SK-N-SH treated with all-trans-retinoic acid at 6 μM for 48 hours (cell line): ENCODE measurements at regions not wholly inside any gene's neighbourhood (a gene's known extent, or its start where the extent isn't known, plus 50 kb on each side); places are given as distances from the start of the nearest gene placed in this dataset.

Source experiments
- ATAC-seq: fragments of 200-7000 bp; cut with Tn5 transposase; 3 replicates; pipeline ENCODE4 v1.9.1; 2020; ENCODE audit warnings: mild to moderate bottlenecking, moderate library complexity
- BACH2 ChIP-seq: fragments of 250-450 bp; sonication (Bioruptor Pico); IDR thresholded peaks from 2 replicates; pipeline ENCODE4 v1.9.0; 2021; ENCODE audit warnings: mild to moderate bottlenecking, borderline replicate concordance
- CREB5 ChIP-seq: fragments of 250-450 bp; sonication (Bioruptor Pico); IDR thresholded peaks from 2 replicates; pipeline ENCODE4 v1.5.1; 2020; ENCODE audit warnings: low read depth, mild to moderate bottlenecking, moderate library complexity
- CSDC2 ChIP-seq: fragments of 250-450 bp; sonication (Bioruptor Pico); IDR thresholded peaks from 2 replicates; pipeline ENCODE4 v1.5.0; 2020; ENCODE audit warnings: mild to moderate bottlenecking, moderate library complexity
- CSRNP3 ChIP-seq: fragments of 250-450 bp; sonication (Bioruptor Pico); IDR thresholded peaks from 2 replicates; pipeline ENCODE4 v1.5.1; 2021; ENCODE audit warnings: mild to moderate bottlenecking, moderate library complexity
- ESRRG ChIP-seq: fragments of 250-450 bp; sonication (Bioruptor Pico); IDR thresholded peaks from 2 replicates; pipeline ENCODE4 v1.6.1; 2021; ENCODE audit warnings: mild to moderate bottlenecking
- GLIS3 ChIP-seq: fragments of 250-450 bp; sonication (Bioruptor Pico); IDR thresholded peaks from 2 replicates; pipeline ENCODE4 v1.5.0; 2020; ENCODE audit warnings: mild to moderate bottlenecking, moderate library complexity
- ISL1 ChIP-seq: fragments of 250-450 bp; sonication (Bioruptor Pico); IDR thresholded peaks from 2 replicates; pipeline ENCODE4 v2.1.2; 2022; ENCODE audit warnings: mild to moderate bottlenecking, moderate library complexity
- OSR1 ChIP-seq: fragments of 250-450 bp; sonication (Bioruptor Pico); IDR thresholded peaks from 2 replicates; pipeline ENCODE4 v1.8.0; 2022; ENCODE audit warnings: moderate library complexity, mild to moderate bottlenecking, inconsistent platforms
- PATZ1 ChIP-seq: fragments of 250-450 bp; sonication (Bioruptor Pico); IDR thresholded peaks from 2 replicates; pipeline ENCODE4 v1.8.0; 2020; ENCODE audit warnings: mild to moderate bottlenecking, moderate library complexity, borderline replicate concordance
- POU6F1 ChIP-seq: fragments of 250-450 bp; sonication (Bioruptor Pico); IDR thresholded peaks from 2 replicates; pipeline ENCODE4 v1.8.0; 2021; ENCODE audit warnings: low read depth, mild to moderate bottlenecking, moderate library complexity, borderline replicate concordance
- PPARA ChIP-seq: fragments of 250-450 bp; sonication (Bioruptor Pico); IDR thresholded peaks from 2 replicates; pipeline ENCODE4 v1.5.0; 2020; ENCODE audit warnings: mild to moderate bottlenecking, borderline replicate concordance
- RARB ChIP-seq: fragments of 250-450 bp; sonication (Bioruptor Pico); IDR thresholded peaks from 2 replicates; pipeline ENCODE4 v1.8.0; 2021; ENCODE audit warnings: mild to moderate bottlenecking, moderate library complexity
- SNAI2 ChIP-seq: fragments of 250-450 bp; sonication (Bioruptor Pico); IDR thresholded peaks from 2 replicates; pipeline ENCODE4 v1.5.0; 2020; ENCODE audit warnings: mild to moderate bottlenecking, moderate library complexity
- TCF4 ChIP-seq: fragments of 250-450 bp; sonication (Bioruptor Pico); IDR thresholded peaks from 2 replicates; pipeline ENCODE4 v1.8.0; 2021; ENCODE audit warnings: mild to moderate bottlenecking, moderate library complexity, borderline replicate concordance
- TOX ChIP-seq: fragments of 250-450 bp; sonication (Bioruptor Pico); IDR thresholded peaks from 2 replicates; pipeline ENCODE4 v1.8.0; 2021; ENCODE audit warnings: mild to moderate bottlenecking, moderate library complexity, borderline replicate concordance
- TSHZ2 ChIP-seq: fragments of 250-450 bp; sonication (Bioruptor Pico); IDR thresholded peaks from 2 replicates; pipeline ENCODE4 v1.5.0; 2020; ENCODE audit warnings: mild to moderate bottlenecking, moderate library complexity
- ZC3H10 ChIP-seq: fragments of 250-450 bp; sonication (Bioruptor Pico); IDR thresholded peaks from 2 replicates; pipeline ENCODE4 v1.5.1; 2021; ENCODE audit warnings: mild to moderate bottlenecking, moderate library complexity
- ZFP3 ChIP-seq: fragments of 250-450 bp; sonication (Bioruptor Pico); IDR thresholded peaks from 2 replicates; pipeline ENCODE4 v1.5.0; 2020; ENCODE audit warnings: mild to moderate bottlenecking, moderate library complexity
- ZFP30 ChIP-seq: fragments of 450-650 bp; formaldehyde crosslinking; IDR thresholded peaks from 2 replicates; pipeline ENCODE4 v1.5.0; 2022; ENCODE audit warnings: mild to moderate bottlenecking, moderate library complexity
- ZNF70 ChIP-seq: fragments of 450-650 bp; formaldehyde crosslinking; IDR thresholded peaks from 2 replicates; pipeline ENCODE4 v1.5.0; 2020; ENCODE audit warnings: mild to moderate bottlenecking, moderate library complexity
- ZNF8 ChIP-seq: fragments of 450-650 bp; formaldehyde crosslinking; IDR thresholded peaks from 2 replicates; pipeline ENCODE4 v1.5.0; 2020; ENCODE audit warnings: mild to moderate bottlenecking, moderate library complexity

- no peak for TF ChIP-seq RARB (CRISPR knock-in tag)
Observed at GRCh38 chr1:208648146-208648545, 404.0 kb upstream of the PLXNA2 start (continued).

GRCh38 chr1:208652296-208653160 is 408.3 kb upstream of the PLXNA2 start:
- peak; percentile 98 for ATAC-seq
- TF ChIP-seq ZNF70 (CRISPR knock-in tag) (no peak), CREB5 (CRISPR knock-in tag) (no peak)

GRCh38 chr1:208653426-208653825 is 409.2 kb upstream of the PLXNA2 start:
- TF ChIP-seq ZC3H10 (CRISPR knock-in tag) (no peak), GLIS3 (CRISPR knock-in tag) (no peak), PPARA (CRISPR knock-in tag) (no peak), TOX (CRISPR knock-in tag) (no peak), ESRRG (no peak), ISL1 (CRISPR knock-in tag) (no peak), POU6F1 (no peak), CREB5 (CRISPR knock-in tag) (no peak), OSR1 (no peak)
- no peak for ATAC-seq

GRCh38 chr1:208654241-208654640 is 410.1 kb upstream of the PLXNA2 start:
- peak; percentile 32; the same call in 1 of the 3 replicates for ATAC-seq
- TF ChIP-seq RARB (CRISPR knock-in tag) (no peak), PATZ1 (CRISPR knock-in tag) (no peak), POU6F1 (no peak; the same call in 1 of the 2 replicates), ZNF8 (no peak), ISL1 (CRISPR knock-in tag) (no peak), ZC3H10 (CRISPR knock-in tag) (no peak), ZFP3 (no peak), CREB5 (CRISPR knock-in tag) (no peak), ZFP30 (CRISPR knock-in tag) (no peak), ZNF70 (CRISPR knock-in tag) (no peak), TSHZ2 (CRISPR knock-in tag) (no peak), PPARA (CRISPR knock-in tag) (no peak), SNAI2 (CRISPR knock-in tag) (no peak), CSRNP3 (no peak), CSDC2 (CRISPR knock-in tag) (no peak), ESRRG (no peak), TOX (CRISPR knock-in tag) (no peak), OSR1 (no peak), TCF4 (no peak), BACH2 (CRISPR knock-in tag) (no peak)
